ENCODE measurements at regions not wholly inside any gene's neighbourhood (a gene's known extent, or its start where the extent isn't known, plus 50 kb on each side); places are given as distances from the start of the nearest gene placed in this dataset.

DNA sequence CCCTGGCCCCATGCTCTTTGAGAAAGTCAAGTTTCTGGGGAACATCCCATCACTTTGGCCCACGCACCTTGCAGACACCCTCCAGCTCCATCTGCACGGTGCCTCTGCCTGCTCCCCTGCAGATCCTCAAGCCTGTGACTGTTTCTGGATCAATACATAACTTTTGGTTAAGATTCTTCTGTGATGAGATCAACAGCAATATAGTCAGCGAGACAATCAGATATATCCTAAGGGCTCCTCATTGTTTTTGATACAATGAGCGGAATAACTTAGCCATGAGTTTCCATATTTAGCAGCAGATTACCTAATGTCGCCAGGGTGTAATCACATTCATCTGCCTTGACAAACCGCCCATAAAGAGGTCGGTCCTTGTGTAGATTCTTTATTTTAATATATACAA, 109.3 kb upstream of the MTHFD1L start:
- Histone ChIP-seq H3K4me1 (replicated peaks in 1 of 4; ENCODE audit: control insufficient read depth in 3 of 4, insufficient read depth in 4 of 4, low read length in 3 of 4) (peaks cover 0 to 15% (median 5%) of the 10 kb centered on the region in 4 experiments; a peak in 4 of 7 replicates), H2AK5ac (ENCODE audit: low read depth, low read length) (no peak overlapping the region), H2BK5ac (ENCODE audit: low read depth, low read length) (no peak overlapping the region), H2BK12ac (ENCODE audit: low read depth, low read length) (no peak overlapping the region), H3K23me2 (ENCODE audit: low read depth, low read length) (no peaks in the 10 kb centered on the region), H3K36me3 (ENCODE audit: control insufficient read depth in 2 of 4, insufficient read depth in 4 of 4, low read length in 3 of 4) (no peaks in the 10 kb centered on the region), H3K9ac (replicated peaks in 1 of 4; ENCODE audit: extremely low read depth in 1 of 4, low read depth in 3 of 4, low read length in 3 of 4) (no peak overlapping the region), H3K18ac (ENCODE audit: extremely low read depth, low read length) (no peak overlapping the region), H3K9me3 (ENCODE audit: insufficient read depth in 2 of 2, low read depth in 1 of 2, low read length in 1 of 2) (no peaks in the 10 kb centered on the region), H3K79me1 (ENCODE audit: low read depth, low read length) (no peaks in the 10 kb centered on the region), H3K14ac (ENCODE audit: insufficient read length) (no peak overlapping the region), H3K27ac (ENCODE audit: low read depth, low read length) (no peak overlapping the region), H2BK15ac (ENCODE audit: low read length) (no peak overlapping the region), H2BK20ac (ENCODE audit: low read length) (no peak overlapping the region), H3K23ac (ENCODE audit: insufficient read length) (no peak overlapping the region), H3K4ac (replicated peaks; ENCODE audit: insufficient read length, low read depth, low read length) (no peak overlapping the region), H2BK120ac (replicated peaks; ENCODE audit: low read depth, low read length) (no peak overlapping the region), H4K20me1 (replicated peaks in 1 of 2; ENCODE audit: control insufficient read depth in 1 of 2, insufficient read depth in 2 of 2, low read length in 2 of 2) (no peaks in the 10 kb centered on the region), H2AFZ (ENCODE audit: low read length) (no peak overlapping the region), H3K56ac (replicated peaks; ENCODE audit: insufficient read length, low read depth, low read length) (no peak overlapping the region), H3K4me2 (ENCODE audit: insufficient read depth in 1 of 2, low read depth in 2 of 2, low read length in 2 of 2) (no peak overlapping the region), H3K4me3 (ENCODE audit: extremely low read depth in 1 of 4, insufficient read depth in 2 of 4, low read depth in 3 of 4, low read length in 4 of 4) (no peak overlapping the region), H4K91ac (replicated peaks; ENCODE audit: insufficient read length, low read length) (no peak overlapping the region), H3K79me2 (ENCODE audit: control insufficient read depth in 1 of 2, insufficient read depth in 2 of 2, low read length in 2 of 2) (no peaks in the 10 kb centered on the region), H3K27me3 (replicated peaks in 1 of 4; ENCODE audit: control insufficient read depth in 3 of 4, extremely low read depth in 1 of 4, insufficient read depth in 3 of 4, low read length in 3 of 4) (0 out of 7 replicates have a peak, but pooled peaks cover 0 to 4% (median 0%) of the 10 kb centered on the region in 4 experiments), H4K5ac (ENCODE audit: insufficient read length, low read depth, low read length) (no peak overlapping the region), H4K8ac (ENCODE audit: extremely low read depth, insufficient read depth, low read length) (no peak overlapping the region)
- ChIA-PET POLR2A (ENCODE audit: partially characterized antibody) (no interaction called here), CTCF (ENCODE audit: partially characterized antibody) (interaction anchor here (1.5 kb wide), 2 partner anchors 15 to 59 kb away, joined by 4 to 6 read pairs; no protein-coding TSS in a partner anchor)
- FAIRE-seq, result no peak
- TF ChIP-seq JUND (IDR thresholded peaks at IDR 0.05; ENCODE audit: low read length) (no peak), MAFK (IDR thresholded peaks at IDR 0.05; ENCODE audit: low read depth, low read length) (no peak), BCL11A (IDR thresholded peaks at IDR 0.05; ENCODE audit: low read depth in 2 of 2, low read length in 2 of 2) (no peak), TEAD4 (IDR thresholded peaks at IDR 0.05; ENCODE audit: low read depth, low read length) (no peak), SIX5 (IDR thresholded peaks at IDR 0.05; ENCODE audit: low read depth, low read length) (no peak), SUZ12 (IDR thresholded peaks at IDR 0.05; ENCODE audit: low read length) (no peak), EGR1 (IDR thresholded peaks at IDR 0.05; ENCODE audit: borderline replicate concordance, low read depth, low read length) (no peak), GTF2F1 (IDR thresholded peaks at IDR 0.05; ENCODE audit: borderline replicate concordance, low read depth, low read length) (no peak), CHD2 (IDR thresholded peaks at IDR 0.05; ENCODE audit: low read length) (no peak), USF2 (IDR thresholded peaks at IDR 0.05; ENCODE audit: low read length) (no peak), SIN3A (conservative IDR thresholded peaks at IDR 0.05 in 1 of 2, IDR thresholded peaks at IDR 0.05 in 1 of 2; ENCODE audit: low read depth in 1 of 2, low read length in 2 of 2) (no peak), CBX8 (IDR thresholded peaks at IDR 0.05; ENCODE audit: borderline replicate concordance, low read depth, low read length) (no peak), RFX5 (IDR thresholded peaks at IDR 0.05; ENCODE audit: borderline replicate concordance, low read depth, low read length) (no peak)
- WGBS, 2 experiments (ENCODE audit: extremely low coverage in 1 of 2, insufficient coverage in 1 of 2, insufficient read length in 1 of 2, insufficient replicate concordance in 2 of 2, low coverage in 1 of 2, low lambda C conversion rate in 2 of 2, missing lambda C conversion rate in 1 of 2), result 90% methylated on average over 7 of the region's 7 CpGs; no CpG with 5 or more reads in 1 of the 2 experiments
- DNase-seq (ENCODE audit: low read depth in 1 of 2, low spot score in 2 of 2), result no peak

Data from H1 (cell line).